Epithelial cell of esophagus (primary cell): ENCODE measurements at regions not wholly inside any gene's neighbourhood (a gene's known extent, or its start where the extent isn't known, plus 50 kb on each side); places are given as distances from the start of the nearest gene placed in this dataset.

Experiments used
- DNase-seq: peaks from one replicate; pipeline ENCODE4 v3.0.0; 2010; ENCODE audit warnings: low read depth
- H3K4me3 ChIP-seq: 2 replicates; pipeline ENCODE4 v1.5.1; 2011; ENCODE audit warnings: mild to moderate bottlenecking, low read length, control low read depth
- TF ChIP-seq, protein P1 (sequence below): IDR thresholded peaks from 2 replicates; pipeline ENCODE4 v1.5.1; 2011; ENCODE audit warnings: low read depth, mild to moderate bottlenecking, low read length, control low read depth, inconsistent platforms; ENCODE audit not compliant: insufficient read depth; ENCODE audit errors: missing control alignments

- TF ChIP-seq, protein P1, sequence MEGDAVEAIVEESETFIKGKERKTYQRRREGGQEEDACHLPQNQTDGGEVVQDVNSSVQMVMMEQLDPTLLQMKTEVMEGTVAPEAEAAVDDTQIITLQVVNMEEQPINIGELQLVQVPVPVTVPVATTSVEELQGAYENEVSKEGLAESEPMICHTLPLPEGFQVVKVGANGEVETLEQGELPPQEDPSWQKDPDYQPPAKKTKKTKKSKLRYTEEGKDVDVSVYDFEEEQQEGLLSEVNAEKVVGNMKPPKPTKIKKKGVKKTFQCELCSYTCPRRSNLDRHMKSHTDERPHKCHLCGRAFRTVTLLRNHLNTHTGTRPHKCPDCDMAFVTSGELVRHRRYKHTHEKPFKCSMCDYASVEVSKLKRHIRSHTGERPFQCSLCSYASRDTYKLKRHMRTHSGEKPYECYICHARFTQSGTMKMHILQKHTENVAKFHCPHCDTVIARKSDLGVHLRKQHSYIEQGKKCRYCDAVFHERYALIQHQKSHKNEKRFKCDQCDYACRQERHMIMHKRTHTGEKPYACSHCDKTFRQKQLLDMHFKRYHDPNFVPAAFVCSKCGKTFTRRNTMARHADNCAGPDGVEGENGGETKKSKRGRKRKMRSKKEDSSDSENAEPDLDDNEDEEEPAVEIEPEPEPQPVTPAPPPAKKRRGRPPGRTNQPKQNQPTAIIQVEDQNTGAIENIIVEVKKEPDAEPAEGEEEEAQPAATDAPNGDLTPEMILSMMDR, result no peak
- no peak for DNase-seq
- no peak overlapping the region for H3K4me3 ChIP-seq
These were observed 150.4 kb upstream of the ITGA4 start for GRCh38 chr2:181306785-181307184.

GRCh38 chr2:181307203-181307991, 149.8 kb upstream of the ITGA4 start:
- H3K4me3 ChIP-seq, result no peak overlapping the region
- DNase-seq, result no peak
- TF ChIP-seq, protein P1, result no peak

DNA sequence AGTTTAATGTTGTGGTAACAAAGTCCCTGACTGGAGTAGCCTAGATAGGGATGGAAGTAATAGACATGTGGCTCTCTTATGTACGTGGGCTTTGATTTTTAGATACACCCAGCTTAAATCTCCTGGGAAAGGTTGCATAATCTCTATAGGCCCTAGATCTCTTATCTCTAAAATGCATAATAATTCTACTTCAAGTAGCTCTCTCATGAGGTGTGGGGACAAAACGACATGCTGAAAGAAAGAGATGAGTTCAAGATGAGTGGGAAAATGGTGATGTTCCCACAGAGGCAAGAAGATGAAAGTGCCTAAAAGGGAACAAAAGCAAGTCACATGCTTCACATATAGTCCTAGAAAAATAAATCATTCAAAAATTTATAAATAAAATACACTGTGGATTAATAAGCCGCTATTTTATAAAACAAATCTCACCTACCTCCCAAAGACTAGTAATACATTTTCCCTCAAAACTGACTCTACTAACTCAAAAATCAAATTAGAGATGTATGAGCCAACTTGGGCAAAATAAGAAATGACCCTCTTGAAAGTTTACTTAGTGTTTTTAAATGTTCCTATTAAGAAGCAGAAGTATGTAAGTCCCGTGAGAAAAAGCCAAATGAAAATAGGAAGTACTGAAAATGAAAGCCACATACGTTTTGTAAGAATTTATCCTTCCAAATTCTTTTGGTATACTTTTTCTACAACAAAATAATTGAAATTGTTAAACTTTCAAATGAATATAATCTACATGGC, 148.2 kb upstream of the ITGA4 start:
- no peak for DNase-seq
- H3K4me3 ChIP-seq, result no peak overlapping the region
- TF ChIP-seq, protein P1, result no peak

GRCh38 chr2:181309586-181309985, 147.6 kb upstream of the ITGA4 start:
- H3K4me3 ChIP-seq, result no peak overlapping the region
- TF ChIP-seq, protein P1, result no peak
- no peak for DNase-seq

DNA sequence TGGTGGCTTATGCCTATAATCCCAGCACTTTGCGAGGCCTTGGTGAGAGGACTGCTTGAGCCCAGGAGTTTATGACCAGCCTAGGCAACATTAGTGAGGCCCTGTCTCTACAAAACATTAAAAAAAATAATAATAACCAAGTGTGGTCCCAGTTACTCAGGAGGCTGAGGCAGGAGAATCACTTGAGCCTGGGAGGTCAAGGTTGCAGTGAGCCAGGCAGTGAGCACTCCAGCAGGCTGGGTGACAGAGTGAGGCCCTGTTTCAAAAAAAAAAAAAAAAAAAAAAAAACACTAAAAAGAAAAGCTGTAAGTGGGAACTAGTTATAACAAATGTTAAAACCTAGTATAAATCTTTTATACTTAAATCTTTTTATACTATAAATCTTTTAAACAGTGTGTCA, 146.2 kb upstream of the ITGA4 start:
- no peak for DNase-seq
- H3K4me3 ChIP-seq, result no peak overlapping the region
- TF ChIP-seq, protein P1, result no peak

- TF ChIP-seq, protein P1, result no peak
- no peak overlapping the region for H3K4me3 ChIP-seq
- DNase-seq, result no peak
These were observed 145.3 kb upstream of the ITGA4 start for GRCh38 chr2:181311837-181312236.

GRCh38 chr2:181312515-181312927, 144.7 kb upstream of the ITGA4 start:
- TF ChIP-seq, protein P1, result no peak
- DNase-seq, result no peak
- no peak overlapping the region for H3K4me3 ChIP-seq
